ENCODE measurements at regions not wholly inside any gene's neighbourhood (a gene's known extent, or its start where the extent isn't known, plus 50 kb on each side); places are given as distances from the start of the nearest gene placed in this dataset.

GRCh38 chr12:3351731-3352130 lies 139.3 kb upstream of the PRMT8 start:
- no peak for DNase-seq (ENCODE audit: low read depth)
- no peak overlapping the region for H3K4me3 ChIP-seq (ENCODE audit: low read depth, low read length)
- TF ChIP-seq CTCF (IDR thresholded peaks at IDR 0.05; ENCODE audit: control insufficient read depth, extremely low read depth, insufficient read depth), result no peak

GRCh38 chr12:3352230-3352629 lies 138.8 kb upstream of the PRMT8 start:
- no peak for DNase-seq (ENCODE audit: low read depth)
- H3K4me3 ChIP-seq (ENCODE audit: low read depth, low read length), result no peak overlapping the region
- TF ChIP-seq CTCF (IDR thresholded peaks at IDR 0.05; ENCODE audit: control insufficient read depth, extremely low read depth, insufficient read depth), result no peak

- no peak for TF ChIP-seq CTCF (IDR thresholded peaks at IDR 0.05; ENCODE audit: control insufficient read depth, extremely low read depth, insufficient read depth)
- DNase-seq (ENCODE audit: low read depth), result no peak
- no peak overlapping the region for H3K4me3 ChIP-seq (ENCODE audit: low read depth, low read length)
These were observed 137.4 kb upstream of the PRMT8 start for GRCh38 chr12:3353621-3354020.

- DNase-seq (ENCODE audit: low read depth), result no peak
- no peak overlapping the region for H3K4me3 ChIP-seq (ENCODE audit: low read depth, low read length)
- TF ChIP-seq CTCF (IDR thresholded peaks at IDR 0.05; ENCODE audit: control insufficient read depth, extremely low read depth, insufficient read depth), result no peak
These were observed 136.4 kb upstream of the PRMT8 start for GRCh38 chr12:3354586-3354985.

GRCh38 chr12:3355378-3355900 lies 135.6 kb upstream of the PRMT8 start:
- no peak overlapping the region for H3K4me3 ChIP-seq (ENCODE audit: low read depth, low read length)
- no peak for TF ChIP-seq CTCF (IDR thresholded peaks at IDR 0.05; ENCODE audit: control insufficient read depth, extremely low read depth, insufficient read depth)
- DNase-seq (ENCODE audit: low read depth), result no peak

- no peak overlapping the region for H3K4me3 ChIP-seq (ENCODE audit: low read depth, low read length)
- no peak for TF ChIP-seq CTCF (IDR thresholded peaks at IDR 0.05; ENCODE audit: control insufficient read depth, extremely low read depth, insufficient read depth)
- no peak for DNase-seq (ENCODE audit: low read depth)
These were observed 133.0 kb upstream of the PRMT8 start for GRCh38 chr12:3357950-3358525.

GRCh38 chr12:3359478-3359877 lies 131.5 kb upstream of the PRMT8 start:
- no peak overlapping the region for H3K4me3 ChIP-seq (ENCODE audit: low read depth, low read length)
- no peak for TF ChIP-seq CTCF (IDR thresholded peaks at IDR 0.05; ENCODE audit: control insufficient read depth, extremely low read depth, insufficient read depth)
- no peak for DNase-seq (ENCODE audit: low read depth)

Data from LNCaP clone FGC (cell line).